Activated B cell treated with CpG ODN at 0.5 μM for 24 hours (primary cell): ENCODE measurements at regions not wholly inside any gene's neighbourhood (a gene's known extent, or its start where the extent isn't known, plus 50 kb on each side); places are given as distances from the start of the nearest gene placed in this dataset.

Experiments used
- ATAC-seq: fragments of 200-7000 bp; cut with Tn5 transposase; one replicate; pipeline ENCODE4 v1.10.0; 2021; ENCODE audit warnings: low read depth, mild to moderate bottlenecking, moderate library complexity
- CTCF ChIA-PET: fragments of 350-600 bp; sonication (Branson Sonifier 250); formaldehyde crosslinking; loops from one replicate; lab custom pipeline; 2021; ENCODE audit warnings: antibody characterized with exemption; lab: Charles Lee
- POLR2A ChIA-PET: fragments of 350-600 bp; sonication (Branson Sonifier 250); formaldehyde crosslinking; loops from one replicate; lab custom pipeline; 2021; ENCODE audit warnings: antibody characterized with exemption; lab: Charles Lee
- DNase-seq: peaks from one replicate; pipeline ENCODE4 v3.0.0; 2022
- H3K27ac Mint-ChIP-seq: one replicate; pipeline ENCODE4 v1.8.0; 2020; ENCODE audit warnings: mixed read lengths
- H3K27me3 Mint-ChIP-seq: one replicate; pipeline ENCODE4 v1.8.0; 2021; ENCODE audit warnings: mixed read lengths
- H3K36me3 Mint-ChIP-seq: one replicate; pipeline ENCODE4 v1.8.0; 2021; ENCODE audit warnings: low read depth, mixed read lengths
- H3K4me1 Mint-ChIP-seq: one replicate; pipeline ENCODE4 v1.8.0; 2021; ENCODE audit warnings: mixed read lengths
- H3K4me3 Mint-ChIP-seq: one replicate; pipeline ENCODE4 v1.8.0; 2020; ENCODE audit warnings: mild to moderate bottlenecking, mixed read lengths
- H3K9me3 Mint-ChIP-seq: one replicate; pipeline ENCODE4 v1.8.0; 2020; ENCODE audit warnings: mixed read lengths
- intact Hi-C: fragments of 100-400 bp; cut with micrococcal nuclease; formaldehyde crosslinking; loops from one replicate; pipeline ENCODE4 v1.15.1; 2024
- TF ChIP-seq, protein P1 (sequence below): fragments of 200-600 bp; IDR thresholded peaks from one replicate; pipeline ENCODE4 v1.8.0; 2022; ENCODE audit warnings: antibody characterized with exemption, mild to moderate bottlenecking

DNA sequence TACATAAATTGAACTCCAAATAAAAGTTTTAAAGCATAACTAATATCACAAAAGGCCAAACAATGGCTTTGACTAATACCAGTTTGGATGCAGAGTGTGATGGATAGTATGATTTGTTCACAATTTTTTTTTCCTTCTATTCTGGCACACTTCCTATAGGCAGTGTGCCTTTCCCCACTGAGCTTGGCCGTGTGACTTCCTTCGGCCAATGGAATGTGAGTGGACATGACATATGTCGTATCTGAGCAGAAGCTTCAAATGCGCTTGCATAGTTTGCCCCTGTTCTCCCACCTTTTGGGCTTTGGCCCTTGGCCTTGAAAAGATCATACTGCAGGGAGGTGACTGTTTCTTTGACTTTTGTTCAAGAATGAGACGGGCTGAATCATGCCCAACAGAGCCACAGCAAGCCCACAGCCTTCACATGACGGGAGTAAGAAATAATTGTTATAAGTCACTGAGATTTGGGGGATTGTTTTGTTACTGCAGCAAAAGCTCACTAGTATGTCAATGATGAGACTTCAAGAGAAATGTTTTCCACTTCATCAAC, 279.9 kb upstream of the NEBL start:
- H3K4me1 Mint-ChIP-seq, result peaks cover 3% of the 10 kb centered on the region
- H3K36me3 Mint-ChIP-seq, result no peaks in the 10 kb centered on the region
- no peak for DNase-seq
- POLR2A ChIA-PET, result no interaction called here
- no peak overlapping the region for H3K4me3 Mint-ChIP-seq
- CTCF ChIA-PET, result no interaction called here
- H3K27ac Mint-ChIP-seq, result no peak overlapping the region
- no peak for ATAC-seq
- TF ChIP-seq, protein P1, sequence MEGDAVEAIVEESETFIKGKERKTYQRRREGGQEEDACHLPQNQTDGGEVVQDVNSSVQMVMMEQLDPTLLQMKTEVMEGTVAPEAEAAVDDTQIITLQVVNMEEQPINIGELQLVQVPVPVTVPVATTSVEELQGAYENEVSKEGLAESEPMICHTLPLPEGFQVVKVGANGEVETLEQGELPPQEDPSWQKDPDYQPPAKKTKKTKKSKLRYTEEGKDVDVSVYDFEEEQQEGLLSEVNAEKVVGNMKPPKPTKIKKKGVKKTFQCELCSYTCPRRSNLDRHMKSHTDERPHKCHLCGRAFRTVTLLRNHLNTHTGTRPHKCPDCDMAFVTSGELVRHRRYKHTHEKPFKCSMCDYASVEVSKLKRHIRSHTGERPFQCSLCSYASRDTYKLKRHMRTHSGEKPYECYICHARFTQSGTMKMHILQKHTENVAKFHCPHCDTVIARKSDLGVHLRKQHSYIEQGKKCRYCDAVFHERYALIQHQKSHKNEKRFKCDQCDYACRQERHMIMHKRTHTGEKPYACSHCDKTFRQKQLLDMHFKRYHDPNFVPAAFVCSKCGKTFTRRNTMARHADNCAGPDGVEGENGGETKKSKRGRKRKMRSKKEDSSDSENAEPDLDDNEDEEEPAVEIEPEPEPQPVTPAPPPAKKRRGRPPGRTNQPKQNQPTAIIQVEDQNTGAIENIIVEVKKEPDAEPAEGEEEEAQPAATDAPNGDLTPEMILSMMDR, result no peak
- H3K27me3 Mint-ChIP-seq, result peaks cover 32% of the 10 kb centered on the region
- intact Hi-C loops, result no loop called here
- H3K9me3 Mint-ChIP-seq, result peaks cover 2% of the 10 kb centered on the region

DNA sequence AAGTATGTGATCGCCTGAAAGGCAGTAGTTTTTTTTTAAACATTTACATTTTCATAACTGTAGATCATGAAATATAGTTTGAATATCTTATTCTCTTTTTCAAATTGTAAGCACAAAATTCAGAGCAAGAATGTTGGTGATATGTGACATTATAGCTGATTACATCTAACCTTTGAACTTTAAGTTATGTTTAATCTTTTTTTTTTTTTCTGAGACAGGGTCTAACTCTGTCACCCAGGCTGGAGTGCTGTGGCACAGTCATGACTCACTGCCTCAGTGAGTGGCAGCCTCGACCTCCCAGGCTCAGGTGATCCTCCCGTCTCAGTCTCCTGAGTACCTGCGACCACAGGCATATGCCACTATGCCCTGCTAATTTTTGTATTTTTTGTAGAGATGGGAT, 278.7 kb upstream of the NEBL start:
- POLR2A ChIA-PET, result no interaction called here

DNA sequence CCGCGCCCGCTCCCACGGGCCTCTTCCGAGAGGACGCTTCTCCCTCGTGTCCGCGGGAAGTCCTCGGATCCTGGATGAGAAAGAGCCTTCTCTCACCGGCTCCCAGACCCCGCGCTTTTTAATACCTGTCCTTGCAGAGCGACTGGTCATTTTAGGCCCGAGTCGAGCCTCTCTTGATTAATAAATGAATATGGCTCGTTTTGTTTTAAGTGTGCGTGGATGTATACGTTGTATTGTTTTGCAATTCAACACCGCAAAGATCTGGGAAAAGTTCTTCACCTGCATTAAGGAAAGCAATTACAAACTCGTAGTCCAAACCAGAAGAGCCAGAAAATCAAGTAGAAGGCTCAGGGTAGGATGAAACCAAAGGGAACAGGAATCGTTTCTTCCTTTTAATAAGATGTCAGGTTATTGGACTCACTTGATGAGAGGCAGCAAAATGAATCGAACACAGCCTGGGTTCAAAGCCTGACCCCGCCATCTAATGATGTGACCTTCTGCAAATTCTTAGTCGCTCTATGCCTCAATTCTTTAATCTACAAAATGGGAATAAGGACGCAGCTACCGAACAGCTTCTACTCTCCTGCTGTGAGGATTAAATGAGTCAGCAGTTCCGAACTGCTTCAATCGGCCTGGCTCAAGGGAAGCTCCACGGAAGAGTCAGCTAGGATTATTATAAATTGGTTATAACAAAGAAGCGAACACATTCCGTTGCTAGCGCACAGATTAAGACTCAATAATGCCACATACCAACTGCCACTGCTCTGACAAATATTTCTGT, 277.8 kb upstream of the NEBL start:
- CTCF ChIA-PET, result no interaction called here
- TF ChIP-seq, protein P1, result no peak
- peaks cover 2% of the 10 kb centered on the region for H3K9me3 Mint-ChIP-seq
- POLR2A ChIA-PET, result no interaction called here
- peaks cover 48% of the 10 kb centered on the region for H3K27me3 Mint-ChIP-seq
- intact Hi-C loops, result no loop called here
- H3K36me3 Mint-ChIP-seq, result no peaks in the 10 kb centered on the region
- ATAC-seq (no peak), DNase-seq (no peak)
- no peak overlapping the region for H3K27ac Mint-ChIP-seq
- H3K4me3 Mint-ChIP-seq, result no peak overlapping the region
- H3K4me1 Mint-ChIP-seq, result peaks cover 3% of the 10 kb centered on the region

More for the DNA sequence above, 278.7 kb upstream of the NEBL start:
- H3K4me3 Mint-ChIP-seq, result no peak overlapping the region
- no peaks in the 10 kb centered on the region for H3K36me3 Mint-ChIP-seq
- peaks cover 3% of the 10 kb centered on the region for H3K4me1 Mint-ChIP-seq
- no peak for DNase-seq
- H3K27ac Mint-ChIP-seq, result no peak overlapping the region
- peaks cover 2% of the 10 kb centered on the region for H3K9me3 Mint-ChIP-seq
- intact Hi-C loops, result no loop called here
- peaks cover 40% of the 10 kb centered on the region for H3K27me3 Mint-ChIP-seq
- TF ChIP-seq, protein P1, result no peak
- CTCF ChIA-PET, result no interaction called here
- no peak for ATAC-seq

DNA sequence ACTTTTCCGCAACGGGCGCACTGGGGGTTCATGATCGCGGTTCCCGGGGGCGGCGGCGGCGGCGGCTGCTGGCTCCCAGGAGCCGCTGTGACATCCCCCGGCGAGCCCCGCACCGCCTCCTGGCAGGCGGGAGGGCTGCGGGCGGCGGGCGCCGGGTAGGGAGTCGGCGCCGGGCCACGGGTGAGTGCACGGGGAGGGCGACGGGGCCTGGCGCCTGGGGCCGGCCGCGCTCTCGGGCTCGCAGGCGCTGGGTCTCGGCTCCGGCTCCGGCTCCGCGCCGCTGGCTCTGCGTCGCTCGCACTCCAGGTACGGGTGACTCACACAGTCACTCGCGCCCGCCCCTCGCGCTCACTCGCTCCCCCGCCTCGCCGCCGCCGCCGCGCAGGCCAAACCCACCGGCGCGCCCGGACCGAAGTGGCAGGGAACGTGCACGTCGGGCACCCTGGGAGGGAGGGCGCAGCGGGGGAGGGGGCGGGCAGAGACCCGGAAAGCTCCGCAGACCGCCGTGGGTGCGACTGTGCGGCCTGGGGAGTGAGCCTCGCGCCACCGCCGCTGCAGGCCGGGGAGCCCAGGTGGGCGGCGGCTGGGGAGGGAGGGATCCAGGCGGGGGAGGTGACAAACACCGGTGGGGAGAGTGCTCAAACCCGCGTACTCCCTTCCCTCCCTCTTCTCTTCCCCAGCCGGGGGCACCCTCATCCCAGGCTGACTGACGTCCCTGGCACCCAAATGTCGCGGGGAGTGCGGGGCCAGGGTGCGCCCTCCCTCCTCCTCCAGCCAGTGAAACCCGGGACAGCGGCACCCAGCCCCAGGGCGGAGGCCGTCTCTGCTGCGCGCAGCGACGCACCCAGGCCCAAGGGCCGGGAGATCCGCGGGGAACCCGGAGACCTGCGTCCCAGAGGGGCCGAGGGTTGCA, 276.9 kb upstream of the NEBL start:
- TF ChIP-seq, protein P1, result no peak
- H3K27me3 Mint-ChIP-seq, result peaks cover 49% of the 10 kb centered on the region
- peaks cover 3% of the 10 kb centered on the region for H3K4me1 Mint-ChIP-seq
- DNase-seq, result no peak
- H3K36me3 Mint-ChIP-seq, result no peaks in the 10 kb centered on the region
- intact Hi-C loops, result no loop called here
- H3K27ac Mint-ChIP-seq, result no peak overlapping the region
- no peak overlapping the region for H3K4me3 Mint-ChIP-seq
- no peaks in the 10 kb centered on the region for H3K9me3 Mint-ChIP-seq
- ChIA-PET POLR2A (no interaction called here), CTCF (no interaction called here)
- no peak for ATAC-seq
